HEK293T (cell line): ENCODE measurements at regions not wholly inside any gene's neighbourhood (a gene's known extent, or its start where the extent isn't known, plus 50 kb on each side); places are given as distances from the start of the nearest gene placed in this dataset.

Experiments
- ARNT ChIP-seq: fragments of 450-650 bp; IDR thresholded peaks from 2 replicates; pipeline ENCODE4 v1.6.1; 2017; ENCODE audit warnings: mild to moderate bottlenecking
- BHLHE40 ChIP-seq: fragments of 450-650 bp; IDR thresholded peaks from 2 replicates; pipeline ENCODE4 v1.6.1; 2016; ENCODE audit warnings: mild to moderate bottlenecking, moderate library complexity, borderline replicate concordance
- CTBP1 ChIP-seq: fragments of 450-650 bp; IDR thresholded peaks from 2 replicates; pipeline ENCODE4 v1.6.1; 2016; ENCODE audit warnings: borderline replicate concordance
- ELF4 ChIP-seq: fragments of 450-650 bp; IDR thresholded peaks from 2 replicates; pipeline ENCODE4 v1.6.1; 2017; ENCODE audit warnings: antibody characterized with exemption
- FOXA1 ChIP-seq: fragments of 450-650 bp; IDR thresholded peaks from 2 replicates; pipeline ENCODE4 v1.6.1; 2016; ENCODE audit warnings: mild to moderate bottlenecking
- FOXK2 ChIP-seq: fragments of 450-650 bp; IDR thresholded peaks from 2 replicates; pipeline ENCODE4 v1.6.1; 2016; ENCODE audit warnings: mild to moderate bottlenecking
- FOXM1 ChIP-seq: fragments of 450-650 bp; IDR thresholded peaks from 2 replicates; pipeline ENCODE4 v1.6.1; 2017; ENCODE audit warnings: mild to moderate bottlenecking, borderline replicate concordance
- HDGF ChIP-seq: fragments of 450-650 bp; IDR thresholded peaks from 2 replicates; pipeline ENCODE4 v1.6.1; 2017; ENCODE audit warnings: antibody characterized with exemption, borderline replicate concordance
- LEF1 ChIP-seq: fragments of 450-650 bp; IDR thresholded peaks from 2 replicates; pipeline ENCODE4 v1.6.1; 2017; ENCODE audit warnings: mild to moderate bottlenecking, borderline replicate concordance
- NFRKB ChIP-seq: fragments of 450-650 bp; IDR thresholded peaks from 2 replicates; pipeline ENCODE4 v1.6.1; 2016; ENCODE audit warnings: mild to moderate bottlenecking, moderate library complexity
- SP1 ChIP-seq: fragments of 450-650 bp; IDR thresholded peaks from 2 replicates; pipeline ENCODE4 v1.6.1; 2017
- SUZ12 ChIP-seq: fragments of 450-650 bp; IDR thresholded peaks from 2 replicates; pipeline ENCODE4 v1.6.1; 2016; ENCODE audit warnings: mild to moderate bottlenecking
- TARDBP ChIP-seq: fragments of 450-650 bp; IDR thresholded peaks from 2 replicates; pipeline ENCODE4 v1.6.1; 2016
- TF ChIP-seq, protein P1 (sequence below): fragments of 450-650 bp; IDR thresholded peaks from 2 replicates; pipeline ENCODE4 v1.6.1; 2016

DNA sequence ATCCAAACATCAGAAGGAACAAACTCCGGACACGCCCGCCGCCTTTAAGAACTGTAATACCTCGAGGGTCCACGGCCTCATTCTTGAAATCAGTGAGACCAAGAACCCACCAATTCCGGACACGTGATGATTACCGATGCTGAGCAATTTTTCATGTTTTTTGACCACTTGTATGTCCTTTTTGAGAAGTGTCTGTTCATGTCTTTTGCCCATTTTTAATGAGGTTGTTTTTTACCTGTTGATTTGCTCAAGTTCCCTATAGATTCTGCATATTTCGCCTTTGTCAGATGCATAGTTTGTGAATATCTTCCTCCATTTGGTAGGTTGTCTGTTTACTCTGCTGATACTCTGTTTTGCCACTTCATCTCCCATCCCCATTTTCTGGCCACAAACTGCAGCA lies 150.4 kb downstream of the IRS1 start:
- TF ChIP-seq FOXA1, result no peak
- TF ChIP-seq FOXK2, result no peak
- TF ChIP-seq SP1, result no peak
- no peak for TF ChIP-seq ELF4
- no peak for TF ChIP-seq SUZ12
- no peak for TF ChIP-seq NFRKB
- no peak for TF ChIP-seq FOXM1
- no peak for TF ChIP-seq TARDBP
- no peak for TF ChIP-seq ARNT
- TF ChIP-seq LEF1, result no peak
- TF ChIP-seq, protein P1, sequence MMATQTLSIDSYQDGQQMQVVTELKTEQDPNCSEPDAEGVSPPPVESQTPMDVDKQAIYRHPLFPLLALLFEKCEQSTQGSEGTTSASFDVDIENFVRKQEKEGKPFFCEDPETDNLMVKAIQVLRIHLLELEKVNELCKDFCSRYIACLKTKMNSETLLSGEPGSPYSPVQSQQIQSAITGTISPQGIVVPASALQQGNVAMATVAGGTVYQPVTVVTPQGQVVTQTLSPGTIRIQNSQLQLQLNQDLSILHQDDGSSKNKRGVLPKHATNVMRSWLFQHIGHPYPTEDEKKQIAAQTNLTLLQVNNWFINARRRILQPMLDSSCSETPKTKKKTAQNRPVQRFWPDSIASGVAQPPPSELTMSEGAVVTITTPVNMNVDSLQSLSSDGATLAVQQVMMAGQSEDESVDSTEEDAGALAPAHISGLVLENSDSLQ, result no peak
- TF ChIP-seq BHLHE40, result no peak
- TF ChIP-seq HDGF, result no peak
- no peak for TF ChIP-seq CTBP1
